H9 (cell line): ENCODE measurements at regions not wholly inside any gene's neighbourhood (a gene's known extent, or its start where the extent isn't known, plus 50 kb on each side); places are given as distances from the start of the nearest gene placed in this dataset.

Source experiments
- DNase-seq: peaks from one replicate; pipeline ENCODE4 v3.0.0-alpha.2; 2017
- H2AFZ ChIP-seq: one replicate; pipeline ENCODE4 v1.6.1; 2013; ENCODE audit warnings: mild to moderate bottlenecking, low read length, control low read depth, moderate library complexity
- H2AK5ac ChIP-seq: 2 replicates; pipeline ENCODE4 v1.6.1; 2013; ENCODE audit warnings: low read length, control low read depth, mixed read lengths; ENCODE audit not compliant: insufficient read length
- H2BK120ac ChIP-seq: one replicate; pipeline ENCODE4 v1.6.1; 2013; ENCODE audit warnings: low read depth, mild to moderate bottlenecking, low read length, control low read depth, inconsistent platforms; ENCODE audit not compliant: poor library complexity, severe bottlenecking
- H2BK12ac ChIP-seq: 2 replicates; pipeline ENCODE4 v1.6.1; 2013; ENCODE audit warnings: low read length, control low read depth, mixed read lengths, low read depth; ENCODE audit not compliant: insufficient read length
- H2BK15ac ChIP-seq: 2 replicates; pipeline ENCODE4 v1.6.1; 2013; ENCODE audit warnings: low read depth, low read length, control low read depth
- H2BK20ac ChIP-seq: one replicate; pipeline ENCODE4 v1.6.1; 2013; ENCODE audit warnings: low read depth, mild to moderate bottlenecking, low read length, control low read depth, inconsistent platforms; ENCODE audit not compliant: poor library complexity, severe bottlenecking
- H2BK5ac ChIP-seq: 2 replicates; pipeline ENCODE4 v1.6.1; 2013; ENCODE audit warnings: low read length, control low read depth, mixed read lengths; ENCODE audit not compliant: insufficient read length
- H3K14ac ChIP-seq: 2 replicates; pipeline ENCODE4 v1.6.1; 2013; ENCODE audit warnings: low read length, control low read depth; ENCODE audit not compliant: insufficient read depth
- H3K18ac ChIP-seq: 2 replicates; pipeline ENCODE4 v1.6.1; 2013; ENCODE audit warnings: low read depth, mild to moderate bottlenecking, mixed read lengths, low read length, control low read depth; ENCODE audit not compliant: insufficient read length
- H3K23ac ChIP-seq: 2 replicates; pipeline ENCODE4 v1.6.1; 2013; ENCODE audit warnings: low read length, control low read depth, mixed read lengths, low read depth; ENCODE audit not compliant: insufficient read length
- H3K23me2 ChIP-seq: 2 replicates; pipeline ENCODE4 v1.6.1; 2013; ENCODE audit warnings: low read depth, mild to moderate bottlenecking, mixed read lengths, low read length, control low read depth; ENCODE audit not compliant: insufficient read length, poor library complexity, severe bottlenecking
- H3K27ac ChIP-seq: 2 replicates; pipeline ENCODE4 v1.5.1; 2013; ENCODE audit warnings: low read length, control low read depth, mixed read lengths, low read depth; ENCODE audit not compliant: insufficient read length
- H3K27me3 ChIP-seq: 2 replicates; pipeline ENCODE4 v1.6.1; 2013; ENCODE audit warnings: low read length, control low read depth, inconsistent platforms; ENCODE audit not compliant: insufficient read depth
- H3K4ac ChIP-seq: 2 replicates; pipeline ENCODE4 v1.6.1; 2013; ENCODE audit warnings: low read depth, mild to moderate bottlenecking, control low read depth, inconsistent platforms, low read length, moderate library complexity
- H3K4me1 ChIP-seq: 2 replicates; pipeline ENCODE4 v1.6.1; 2013; ENCODE audit warnings: low read length, control low read depth, inconsistent platforms; ENCODE audit not compliant: insufficient read depth
- H3K4me2 ChIP-seq: 2 replicates; pipeline ENCODE4 v1.6.1; 2013; ENCODE audit warnings: low read length, control low read depth, mixed read lengths; ENCODE audit not compliant: insufficient read length, insufficient read depth
- H3K56ac ChIP-seq: 2 replicates; pipeline ENCODE4 v1.6.1; 2013; ENCODE audit warnings: low read depth, mild to moderate bottlenecking, mixed read lengths, low read length, control low read depth; ENCODE audit not compliant: insufficient read length
- H3K79me1 ChIP-seq: 2 replicates; pipeline ENCODE4 v1.6.1; 2013; ENCODE audit warnings: low read depth, mild to moderate bottlenecking, moderate library complexity, low read length, control low read depth, inconsistent platforms; ENCODE audit not compliant: insufficient read depth, poor library complexity, severe bottlenecking
- H3K79me2 ChIP-seq: 2 replicates; pipeline ENCODE4 v1.6.1; 2013; ENCODE audit warnings: low read length, control low read depth, inconsistent platforms; ENCODE audit not compliant: insufficient read depth
- H3K9ac ChIP-seq: 2 replicates; pipeline ENCODE4 v1.6.1; 2013; ENCODE audit warnings: low read length, control low read depth, mixed read lengths; ENCODE audit not compliant: insufficient read length; ENCODE audit errors: extremely low read depth
- H3K9me3 ChIP-seq: one replicate; pipeline ENCODE4 v1.6.1; 2013; ENCODE audit warnings: low read depth, low read length, inconsistent platforms; ENCODE audit not compliant: control insufficient read depth
- H3T11ph ChIP-seq: one replicate; pipeline ENCODE4 v1.6.1; 2013; ENCODE audit warnings: mild to moderate bottlenecking, low read length, control low read depth, inconsistent platforms
- H4K20me1 ChIP-seq: one replicate; pipeline ENCODE4 v1.6.1; 2013; ENCODE audit not compliant: control insufficient read depth, insufficient read length, insufficient read depth
- H4K5ac ChIP-seq: 2 replicates; pipeline ENCODE4 v1.6.1; 2013; ENCODE audit warnings: low read depth, mild to moderate bottlenecking, mixed read lengths, low read length, control low read depth; ENCODE audit not compliant: insufficient read length
- H4K8ac ChIP-seq: replicated peaks from 2 replicates; pipeline ENCODE4 v1.6.1; 2013; ENCODE audit warnings: low read length, control low read depth, mixed read lengths, low read depth; ENCODE audit not compliant: insufficient read length
- H4K91ac ChIP-seq: 2 replicates; pipeline ENCODE4 v1.6.1; 2013; ENCODE audit warnings: low read depth, mild to moderate bottlenecking, moderate library complexity, mixed read lengths, low read length, control low read depth; ENCODE audit not compliant: insufficient read length
- H3K27ac Mint-ChIP-seq, 3 experiments: 2 replicates in 2 of 3; 3 replicates in 1 of 3; pipeline ENCODE4 v1.8.0; 2020 to 2021; ENCODE audit warnings: mixed read lengths in 3 of 3, mild to moderate bottlenecking in 1 of 3, moderate library complexity in 1 of 3
- H3K27me3 Mint-ChIP-seq: 2 replicates; pipeline ENCODE4 v1.8.0; 2021; ENCODE audit warnings: low read depth, mild to moderate bottlenecking, moderate library complexity, mixed read lengths
- H3K36me3 Mint-ChIP-seq, 3 experiments: 2 replicates in 2 of 3; 3 replicates in 1 of 3; pipeline ENCODE4 v1.8.0; 2020 to 2021; ENCODE audit warnings: low read depth in 3 of 3, mixed read lengths in 3 of 3; ENCODE audit not compliant: insufficient read depth in 1 of 3
- H3K4me1 Mint-ChIP-seq, 2 experiments: 2 replicates each; pipeline ENCODE4 v1.8.0; 2020; ENCODE audit warnings: mixed read lengths in 2 of 2
- H3K4me3 Mint-ChIP-seq, 2 experiments: 2 replicates in 1 of 2; 3 replicates in 1 of 2; pipeline ENCODE4 v1.8.0; 2020 to 2021; ENCODE audit warnings: mild to moderate bottlenecking in 2 of 2, mixed read lengths in 2 of 2, moderate library complexity in 1 of 2
- H3K9me3 Mint-ChIP-seq, 2 experiments: 2 replicates in 1 of 2; 3 replicates in 1 of 2; pipeline ENCODE4 v1.8.0; 2020; ENCODE audit warnings: mild to moderate bottlenecking in 2 of 2, mixed read lengths in 2 of 2, moderate library complexity in 1 of 2
- WGBS: extraction: QIAGEN DNeasy Blood & Tissue Kit; methylation state at CpG from one replicate; pipeline ENCODE4 v1.1.7; 2013; ENCODE audit warnings: missing lambda C conversion rate, low lambda C conversion rate, mixed read lengths; ENCODE audit not compliant: insufficient read length; ENCODE audit errors: extremely low coverage; 5-methylcytosine and 5-hydroxymethylcytosine counted together
- TF ChIP-seq, protein P1 (sequence below): fragments of 200-600 bp; sonication (generic); conservative IDR thresholded peaks from 3 replicates; pipeline ENCODE4 v1.8.0; 2021; ENCODE audit warnings: antibody characterized with exemption, mild to moderate bottlenecking

DNA sequence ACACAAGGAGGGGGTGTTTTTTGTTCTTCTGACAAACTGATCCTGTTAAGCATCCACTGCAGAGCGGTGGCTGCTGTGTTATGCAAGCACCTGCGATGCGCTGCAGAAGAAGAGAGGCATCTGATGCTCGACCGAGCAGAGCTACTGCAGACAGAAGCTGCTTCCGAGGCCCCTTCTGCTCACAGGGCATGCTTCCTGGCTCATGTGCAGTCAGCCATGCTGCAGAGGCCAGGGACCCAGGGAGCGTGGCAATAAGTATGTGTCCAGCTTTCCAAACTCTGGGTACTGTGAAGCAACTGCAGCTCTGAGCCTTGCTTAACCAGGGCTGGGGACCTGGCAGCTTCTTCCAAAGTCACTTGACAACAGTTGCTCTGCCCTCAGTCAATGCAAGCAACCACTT lies 448.6 kb upstream of the RBFOX1 start:
- Histone ChIP-seq H2BK5ac (no peak overlapping the region), H4K5ac (no peak overlapping the region)

More for the DNA sequence above, 448.6 kb upstream of the RBFOX1 start:
- no peak overlapping the region for H2AK5ac ChIP-seq
- no peaks in the 10 kb centered on the region for H3K4me1 ChIP-seq
- H3K79me1 ChIP-seq, result no peaks in the 10 kb centered on the region
- no peak overlapping the region for H3K14ac ChIP-seq
- H3K4me2 ChIP-seq, result no peak overlapping the region
- H3K27ac ChIP-seq, result no peak overlapping the region
- H3K27me3 ChIP-seq, result no peaks in the 10 kb centered on the region
- no peak overlapping the region for H3K56ac ChIP-seq
- no peaks in the 10 kb centered on the region for H3K36me3 Mint-ChIP-seq
- H3K9me3 ChIP-seq, result no peaks in the 10 kb centered on the region
- H4K91ac ChIP-seq, result no peak overlapping the region
- peaks cover 49% of the 10 kb centered on the region for H3K27me3 Mint-ChIP-seq
- no CpG with 5 or more reads among the region's 7 CpGs for WGBS
- H4K8ac ChIP-seq, result no peak overlapping the region
- H3K27ac Mint-ChIP-seq, result no peak overlapping the region
- H2BK20ac ChIP-seq, result no peak overlapping the region
- no peak overlapping the region for H3K4ac ChIP-seq
- H3K9ac ChIP-seq, result no peak overlapping the region
- no peaks in the 10 kb centered on the region for H4K20me1 ChIP-seq
- H2BK15ac ChIP-seq, result no peak overlapping the region
- H3K79me2 ChIP-seq, result no peaks in the 10 kb centered on the region
- H3K9me3 Mint-ChIP-seq, result peaks cover 0 to 3% of the 10 kb centered on the region in 2 experiments; a peak in 1 of 5 replicates
- no peak overlapping the region for H3K18ac ChIP-seq
- no peak overlapping the region for H3K4me3 Mint-ChIP-seq
- TF ChIP-seq, protein P1, sequence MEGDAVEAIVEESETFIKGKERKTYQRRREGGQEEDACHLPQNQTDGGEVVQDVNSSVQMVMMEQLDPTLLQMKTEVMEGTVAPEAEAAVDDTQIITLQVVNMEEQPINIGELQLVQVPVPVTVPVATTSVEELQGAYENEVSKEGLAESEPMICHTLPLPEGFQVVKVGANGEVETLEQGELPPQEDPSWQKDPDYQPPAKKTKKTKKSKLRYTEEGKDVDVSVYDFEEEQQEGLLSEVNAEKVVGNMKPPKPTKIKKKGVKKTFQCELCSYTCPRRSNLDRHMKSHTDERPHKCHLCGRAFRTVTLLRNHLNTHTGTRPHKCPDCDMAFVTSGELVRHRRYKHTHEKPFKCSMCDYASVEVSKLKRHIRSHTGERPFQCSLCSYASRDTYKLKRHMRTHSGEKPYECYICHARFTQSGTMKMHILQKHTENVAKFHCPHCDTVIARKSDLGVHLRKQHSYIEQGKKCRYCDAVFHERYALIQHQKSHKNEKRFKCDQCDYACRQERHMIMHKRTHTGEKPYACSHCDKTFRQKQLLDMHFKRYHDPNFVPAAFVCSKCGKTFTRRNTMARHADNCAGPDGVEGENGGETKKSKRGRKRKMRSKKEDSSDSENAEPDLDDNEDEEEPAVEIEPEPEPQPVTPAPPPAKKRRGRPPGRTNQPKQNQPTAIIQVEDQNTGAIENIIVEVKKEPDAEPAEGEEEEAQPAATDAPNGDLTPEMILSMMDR, result no peak
- H3K23ac ChIP-seq, result no peak overlapping the region
- no peak overlapping the region for H2BK120ac ChIP-seq
- no peak for DNase-seq
- H2BK12ac ChIP-seq, result no peak overlapping the region
- H3K23me2 ChIP-seq, result no peaks in the 10 kb centered on the region
- H3K4me1 Mint-ChIP-seq, result peaks cover 0 to 7% of the 10 kb centered on the region in 2 experiments; a peak in 2 of 4 replicates
- no peak overlapping the region for H2AFZ ChIP-seq
- no peak overlapping the region for H3T11ph ChIP-seq
